ENCODE measurements at regions not wholly inside any gene's neighbourhood (a gene's known extent, or its start where the extent isn't known, plus 50 kb on each side); places are given as distances from the start of the nearest gene placed in this dataset.

DNA sequence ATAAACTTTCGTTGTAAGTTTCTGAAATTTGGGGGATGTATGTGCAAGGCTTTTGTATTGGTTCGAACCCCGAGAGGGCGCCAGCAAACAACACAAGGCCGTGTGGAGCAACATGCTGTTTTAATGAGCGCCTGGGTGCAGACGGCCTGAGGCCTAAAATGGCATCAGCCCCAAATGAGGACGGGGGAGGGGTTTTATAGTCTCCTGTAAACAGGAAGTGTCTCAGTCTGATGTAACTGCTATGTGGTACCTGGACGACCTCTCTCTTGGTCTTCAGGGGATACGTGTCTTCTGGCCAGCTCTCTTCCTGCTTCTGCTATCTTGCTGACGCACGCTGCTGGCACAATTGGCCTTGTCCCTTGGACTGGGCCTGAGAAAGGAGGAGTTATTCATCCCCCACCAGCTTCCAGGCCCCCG lies 1348.0 kb downstream of the ADGRL3 start:
- Mint-ChIP-seq H3K4me1 (peaks cover 32% of the 10 kb centered on the region), H3K27me3 (ENCODE audit: insufficient read depth, low read depth, poor library complexity) (peaks cover 2% of the 10 kb centered on the region), H3K36me3 (ENCODE audit: low read depth) (no peaks in the 10 kb centered on the region), H3K9me3 (no peaks in the 10 kb centered on the region), H3K27ac (peak overlapping the region; percentile 86; the same call in 1 of the 2 replicates), H3K4me3 (no peak overlapping the region)
- Histone ChIP-seq H3K9me2 (ENCODE audit: insufficient read depth) (no peaks in the 10 kb centered on the region), H3K4me2 (no peak overlapping the region; the same call in 1 of the 2 replicates), H3K4me1 (ENCODE audit: insufficient read depth) (peaks cover 13% of the 10 kb centered on the region; the same call in 1 of the 2 replicates), H3K4me3 (no peak overlapping the region), H3K27ac (ENCODE audit: low read depth) (no peak overlapping the region), H3K36me3 (ENCODE audit: insufficient read depth) (no peaks in the 10 kb centered on the region), H2AFZ (peak overlapping the region; percentile 89; the same call in 1 of the 2 replicates), H3K27me3 (ENCODE audit: insufficient read depth) (no peaks in the 10 kb centered on the region), H3F3A (replicated peaks; ENCODE audit: low read depth) (no peaks in the 10 kb centered on the region), H3K79me2 (replicated peaks; ENCODE audit: insufficient read depth) (no peaks in the 10 kb centered on the region), H4K20me1 (replicated peaks; ENCODE audit: insufficient read depth) (no peaks in the 10 kb centered on the region)
- TF ChIP-seq, protein P1, sequence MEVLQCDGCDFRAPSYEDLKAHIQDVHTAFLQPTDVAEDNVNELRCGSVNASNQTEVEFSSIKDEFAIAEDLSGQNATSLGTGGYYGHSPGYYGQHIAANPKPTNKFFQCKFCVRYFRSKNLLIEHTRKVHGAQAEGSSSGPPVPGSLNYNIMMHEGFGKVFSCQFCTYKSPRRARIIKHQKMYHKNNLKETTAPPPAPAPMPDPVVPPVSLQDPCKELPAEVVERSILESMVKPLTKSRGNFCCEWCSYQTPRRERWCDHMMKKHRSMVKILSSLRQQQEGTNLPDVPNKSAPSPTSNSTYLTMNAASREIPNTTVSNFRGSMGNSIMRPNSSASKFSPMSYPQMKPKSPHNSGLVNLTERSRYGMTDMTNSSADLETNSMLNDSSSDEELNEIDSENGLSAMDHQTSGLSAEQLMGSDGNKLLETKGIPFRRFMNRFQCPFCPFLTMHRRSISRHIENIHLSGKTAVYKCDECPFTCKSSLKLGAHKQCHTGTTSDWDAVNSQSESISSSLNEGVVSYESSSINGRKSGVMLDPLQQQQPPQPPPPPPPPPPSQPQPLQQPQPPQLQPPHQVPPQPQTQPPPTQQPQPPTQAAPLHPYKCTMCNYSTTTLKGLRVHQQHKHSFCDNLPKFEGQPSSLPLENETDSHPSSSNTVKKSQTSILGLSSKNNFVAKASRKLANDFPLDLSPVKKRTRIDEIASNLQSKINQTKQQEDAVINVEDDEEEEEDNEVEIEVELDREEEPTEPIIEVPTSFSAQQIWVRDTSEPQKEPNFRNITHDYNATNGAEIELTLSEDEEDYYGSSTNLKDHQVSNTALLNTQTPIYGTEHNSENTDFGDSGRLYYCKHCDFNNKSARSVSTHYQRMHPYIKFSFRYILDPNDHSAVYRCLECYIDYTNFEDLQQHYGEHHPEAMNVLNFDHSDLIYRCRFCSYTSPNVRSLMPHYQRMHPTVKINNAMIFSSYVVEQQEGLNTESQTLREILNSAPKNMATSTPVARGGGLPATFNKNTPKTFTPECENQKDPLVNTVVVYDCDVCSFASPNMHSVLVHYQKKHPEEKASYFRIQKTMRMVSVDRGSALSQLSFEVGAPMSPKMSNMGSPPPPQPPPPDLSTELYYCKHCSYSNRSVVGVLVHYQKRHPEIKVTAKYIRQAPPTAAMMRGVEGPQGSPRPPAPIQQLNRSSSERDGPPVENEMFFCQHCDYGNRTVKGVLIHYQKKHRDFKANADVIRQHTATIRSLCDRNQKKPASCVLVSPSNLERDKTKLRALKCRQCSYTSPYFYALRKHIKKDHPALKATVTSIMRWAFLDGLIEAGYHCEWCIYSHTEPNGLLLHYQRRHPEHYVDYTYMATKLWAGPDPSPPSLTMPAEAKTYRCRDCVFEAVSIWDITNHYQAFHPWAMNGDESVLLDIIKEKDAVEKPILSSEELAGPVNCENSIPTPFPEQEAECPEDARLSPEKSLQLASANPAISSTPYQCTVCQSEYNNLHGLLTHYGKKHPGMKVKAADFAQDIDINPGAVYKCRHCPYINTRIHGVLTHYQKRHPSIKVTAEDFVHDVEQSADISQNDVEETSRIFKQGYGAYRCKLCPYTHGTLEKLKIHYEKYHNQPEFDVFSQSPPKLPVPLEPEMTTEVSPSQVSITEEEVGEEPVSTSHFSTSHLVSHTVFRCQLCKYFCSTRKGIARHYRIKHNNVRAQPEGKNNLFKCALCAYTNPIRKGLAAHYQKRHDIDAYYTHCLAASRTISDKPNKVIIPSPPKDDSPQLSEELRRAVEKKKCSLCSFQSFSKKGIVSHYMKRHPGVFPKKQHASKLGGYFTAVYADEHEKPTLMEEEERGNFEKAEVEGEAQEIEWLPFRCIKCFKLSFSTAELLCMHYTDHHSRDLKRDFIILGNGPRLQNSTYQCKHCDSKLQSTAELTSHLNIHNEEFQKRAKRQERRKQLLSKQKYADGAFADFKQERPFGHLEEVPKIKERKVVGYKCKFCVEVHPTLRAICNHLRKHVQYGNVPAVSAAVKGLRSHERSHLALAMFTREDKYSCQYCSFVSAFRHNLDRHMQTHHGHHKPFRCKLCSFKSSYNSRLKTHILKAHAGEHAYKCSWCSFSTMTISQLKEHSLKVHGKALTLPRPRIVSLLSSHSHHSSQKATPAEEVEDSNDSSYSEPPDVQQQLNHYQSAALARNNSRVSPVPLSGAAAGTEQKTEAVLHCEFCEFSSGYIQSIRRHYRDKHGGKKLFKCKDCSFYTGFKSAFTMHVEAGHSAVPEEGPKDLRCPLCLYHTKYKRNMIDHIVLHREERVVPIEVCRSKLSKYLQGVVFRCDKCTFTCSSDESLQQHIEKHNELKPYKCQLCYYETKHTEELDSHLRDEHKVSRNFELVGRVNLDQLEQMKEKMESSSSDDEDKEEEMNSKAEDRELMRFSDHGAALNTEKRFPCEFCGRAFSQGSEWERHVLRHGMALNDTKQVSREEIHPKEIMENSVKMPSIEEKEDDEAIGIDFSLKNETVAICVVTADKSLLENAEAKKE (CRISPR knock-in tag; IDR thresholded peaks at IDR 0.05): 0 out of 2 replicates have a peak, but pooled peaks have one; percentile 14
- TF ChIP-seq, protein P2, sequence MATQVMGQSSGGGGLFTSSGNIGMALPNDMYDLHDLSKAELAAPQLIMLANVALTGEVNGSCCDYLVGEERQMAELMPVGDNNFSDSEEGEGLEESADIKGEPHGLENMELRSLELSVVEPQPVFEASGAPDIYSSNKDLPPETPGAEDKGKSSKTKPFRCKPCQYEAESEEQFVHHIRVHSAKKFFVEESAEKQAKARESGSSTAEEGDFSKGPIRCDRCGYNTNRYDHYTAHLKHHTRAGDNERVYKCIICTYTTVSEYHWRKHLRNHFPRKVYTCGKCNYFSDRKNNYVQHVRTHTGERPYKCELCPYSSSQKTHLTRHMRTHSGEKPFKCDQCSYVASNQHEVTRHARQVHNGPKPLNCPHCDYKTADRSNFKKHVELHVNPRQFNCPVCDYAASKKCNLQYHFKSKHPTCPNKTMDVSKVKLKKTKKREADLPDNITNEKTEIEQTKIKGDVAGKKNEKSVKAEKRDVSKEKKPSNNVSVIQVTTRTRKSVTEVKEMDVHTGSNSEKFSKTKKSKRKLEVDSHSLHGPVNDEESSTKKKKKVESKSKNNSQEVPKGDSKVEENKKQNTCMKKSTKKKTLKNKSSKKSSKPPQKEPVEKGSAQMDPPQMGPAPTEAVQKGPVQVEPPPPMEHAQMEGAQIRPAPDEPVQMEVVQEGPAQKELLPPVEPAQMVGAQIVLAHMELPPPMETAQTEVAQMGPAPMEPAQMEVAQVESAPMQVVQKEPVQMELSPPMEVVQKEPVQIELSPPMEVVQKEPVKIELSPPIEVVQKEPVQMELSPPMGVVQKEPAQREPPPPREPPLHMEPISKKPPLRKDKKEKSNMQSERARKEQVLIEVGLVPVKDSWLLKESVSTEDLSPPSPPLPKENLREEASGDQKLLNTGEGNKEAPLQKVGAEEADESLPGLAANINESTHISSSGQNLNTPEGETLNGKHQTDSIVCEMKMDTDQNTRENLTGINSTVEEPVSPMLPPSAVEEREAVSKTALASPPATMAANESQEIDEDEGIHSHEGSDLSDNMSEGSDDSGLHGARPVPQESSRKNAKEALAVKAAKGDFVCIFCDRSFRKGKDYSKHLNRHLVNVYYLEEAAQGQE (IDR thresholded peaks at IDR 0.05; ENCODE audit: unreplicated experiment): no peak
- TF ChIP-seq EZH2phosphoT487 (IDR thresholded peaks at IDR 0.05; ENCODE audit: unreplicated experiment): no peak
- TF ChIP-seq EZH2 (IDR thresholded peaks at IDR 0.05; ENCODE audit: low read depth, unreplicated experiment): no peak
- TF ChIP-seq, protein P3, sequence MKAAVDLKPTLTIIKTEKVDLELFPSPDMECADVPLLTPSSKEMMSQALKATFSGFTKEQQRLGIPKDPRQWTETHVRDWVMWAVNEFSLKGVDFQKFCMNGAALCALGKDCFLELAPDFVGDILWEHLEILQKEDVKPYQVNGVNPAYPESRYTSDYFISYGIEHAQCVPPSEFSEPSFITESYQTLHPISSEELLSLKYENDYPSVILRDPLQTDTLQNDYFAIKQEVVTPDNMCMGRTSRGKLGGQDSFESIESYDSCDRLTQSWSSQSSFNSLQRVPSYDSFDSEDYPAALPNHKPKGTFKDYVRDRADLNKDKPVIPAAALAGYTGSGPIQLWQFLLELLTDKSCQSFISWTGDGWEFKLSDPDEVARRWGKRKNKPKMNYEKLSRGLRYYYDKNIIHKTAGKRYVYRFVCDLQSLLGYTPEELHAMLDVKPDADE (IDR thresholded peaks at IDR 0.05): no peak
- TF ChIP-seq, protein P4, sequence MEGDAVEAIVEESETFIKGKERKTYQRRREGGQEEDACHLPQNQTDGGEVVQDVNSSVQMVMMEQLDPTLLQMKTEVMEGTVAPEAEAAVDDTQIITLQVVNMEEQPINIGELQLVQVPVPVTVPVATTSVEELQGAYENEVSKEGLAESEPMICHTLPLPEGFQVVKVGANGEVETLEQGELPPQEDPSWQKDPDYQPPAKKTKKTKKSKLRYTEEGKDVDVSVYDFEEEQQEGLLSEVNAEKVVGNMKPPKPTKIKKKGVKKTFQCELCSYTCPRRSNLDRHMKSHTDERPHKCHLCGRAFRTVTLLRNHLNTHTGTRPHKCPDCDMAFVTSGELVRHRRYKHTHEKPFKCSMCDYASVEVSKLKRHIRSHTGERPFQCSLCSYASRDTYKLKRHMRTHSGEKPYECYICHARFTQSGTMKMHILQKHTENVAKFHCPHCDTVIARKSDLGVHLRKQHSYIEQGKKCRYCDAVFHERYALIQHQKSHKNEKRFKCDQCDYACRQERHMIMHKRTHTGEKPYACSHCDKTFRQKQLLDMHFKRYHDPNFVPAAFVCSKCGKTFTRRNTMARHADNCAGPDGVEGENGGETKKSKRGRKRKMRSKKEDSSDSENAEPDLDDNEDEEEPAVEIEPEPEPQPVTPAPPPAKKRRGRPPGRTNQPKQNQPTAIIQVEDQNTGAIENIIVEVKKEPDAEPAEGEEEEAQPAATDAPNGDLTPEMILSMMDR (conservative IDR thresholded peaks at IDR 0.05; ENCODE audit: low read depth in 2 of 2): peak; percentile 50 to 63
- DNase-seq (ENCODE audit: low spot score) (peak; percentile 77), ATAC-seq (peak; percentile 52)
